ENCODE measurements at regions not wholly inside any gene's neighbourhood (a gene's known extent, or its start where the extent isn't known, plus 50 kb on each side); places are given as distances from the start of the nearest gene placed in this dataset.

DNA sequence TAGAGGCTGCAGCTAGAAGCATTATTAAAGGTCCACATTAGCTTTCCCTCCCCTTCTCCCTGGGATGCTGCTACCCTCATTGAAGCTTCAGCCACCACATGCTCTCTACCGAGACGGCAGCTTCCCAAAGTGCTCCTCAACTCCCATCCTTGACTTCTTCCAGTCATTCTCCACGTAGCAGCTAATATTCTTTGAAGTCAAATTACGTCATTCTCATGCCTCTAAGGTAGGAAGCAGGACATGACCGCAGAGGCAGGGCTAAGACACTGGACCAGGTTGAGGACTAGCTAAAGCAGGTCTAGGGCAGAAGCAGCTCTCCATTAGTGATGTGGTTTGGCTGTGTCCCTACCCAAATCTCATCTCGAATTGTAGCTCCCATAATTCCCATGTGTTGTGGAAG is 128.3 kb downstream of the SHOX start:
- TF ChIP-seq EZH2 (IDR thresholded peaks at IDR 0.05; ENCODE audit: insufficient read depth, poor library complexity, severe bottlenecking) = no peak
- no peak for TF ChIP-seq EZH2phosphoT487 (IDR thresholded peaks at IDR 0.05; ENCODE audit: insufficient read depth, low read depth)
